Vagina (tissue), 2 donors: ENCODE measurements at regions not wholly inside any gene's neighbourhood (a gene's known extent, or its start where the extent isn't known, plus 50 kb on each side); places are given as distances from the start of the nearest gene placed in this dataset.

Experiments
- CTCF ChIP-seq, 3 experiments: fragments of 450-650 bp in 2 of 3; fragments of 200-600 bp in 1 of 3; sonication (generic) in 1 of 3; IDR thresholded peaks; one replicate each; pipeline ENCODE4 v1.5.1; 2017 to 2019; ENCODE audit warnings: antibody characterized with exemption in 3 of 3, mild to moderate bottlenecking in 2 of 3, moderate library complexity in 2 of 3
- POLR2A ChIP-seq, 2 donors: fragments of 450-650 bp; IDR thresholded peaks; one replicate each; pipeline ENCODE4 v1.6.1; 2017; ENCODE audit warnings: antibody characterized with exemption in 2 of 2, mild to moderate bottlenecking in 2 of 2, moderate library complexity in 2 of 2

- TF ChIP-seq CTCF (IDR thresholded peaks at IDR 0.05) (no peak), POLR2A (IDR thresholded peaks at IDR 0.05) (no peak)
These were observed 105.6 kb upstream of the UXS1 start for GRCh38 chr2:106299696-106300095.
